ENCODE measurements at regions not wholly inside any gene's neighbourhood (a gene's known extent, or its start where the extent isn't known, plus 50 kb on each side); places are given as distances from the start of the nearest gene placed in this dataset.

- no peaks in the 10 kb centered on the region for H3K27me3 ChIP-seq (replicated peaks; ENCODE audit: insufficient read depth, low read length)
- no peaks in the 10 kb centered on the region for H3F3A ChIP-seq (ENCODE audit: insufficient read depth, low read length)
- no peaks in the 10 kb centered on the region for H3K4me1 ChIP-seq (ENCODE audit: low read length)
- H4K20me1 ChIP-seq (ENCODE audit: insufficient read depth, low read length): no peaks in the 10 kb centered on the region
- H3K79me2 ChIP-seq (ENCODE audit: low read length): no peaks in the 10 kb centered on the region
- no peak for TF ChIP-seq CTCF (IDR thresholded peaks at IDR 0.05; ENCODE audit: low read length)
- TF ChIP-seq EZH2phosphoT487 (IDR thresholded peaks at IDR 0.05; ENCODE audit: low read length): no peak
- no peak for TF ChIP-seq EZH2 (optimal IDR thresholded peaks at IDR 0.05; ENCODE audit: low read depth, low read length)
- no peaks in the 10 kb centered on the region for H3K9me3 ChIP-seq (replicated peaks; ENCODE audit: insufficient read depth, low read length)
- H3K4me3 ChIP-seq (ENCODE audit: low read length): no peak overlapping the region
- no peak overlapping the region for H3K4me2 ChIP-seq (ENCODE audit: low read depth, low read length)
- no peak overlapping the region for H3K9ac ChIP-seq (ENCODE audit: low read length)
- H3K9me2 ChIP-seq (replicated peaks; ENCODE audit: insufficient read depth, low read length): no peaks in the 10 kb centered on the region
- H2AFZ ChIP-seq (ENCODE audit: low read length): no peak overlapping the region
- no peaks in the 10 kb centered on the region for H3K36me3 ChIP-seq (replicated peaks; ENCODE audit: insufficient read depth, low read length)
- no peak for DNase-seq
- H3K27ac ChIP-seq (ENCODE audit: low read length): no peak overlapping the region
These were observed 122.7 kb downstream of the CBLL2 start for GRCh38 chrX:22395372-22395771.

- no peak for DNase-seq
- no peaks in the 10 kb centered on the region for H3K9me2 ChIP-seq (replicated peaks; ENCODE audit: insufficient read depth, low read length)
- no peak overlapping the region for H2AFZ ChIP-seq (ENCODE audit: low read length)
- H3K27ac ChIP-seq (ENCODE audit: low read length): no peak overlapping the region
- H3F3A ChIP-seq (ENCODE audit: insufficient read depth, low read length): no peaks in the 10 kb centered on the region
- H3K79me2 ChIP-seq (ENCODE audit: low read length): no peaks in the 10 kb centered on the region
- no peaks in the 10 kb centered on the region for H4K20me1 ChIP-seq (ENCODE audit: insufficient read depth, low read length)
- no peaks in the 10 kb centered on the region for H3K27me3 ChIP-seq (replicated peaks; ENCODE audit: insufficient read depth, low read length)
- H3K4me1 ChIP-seq (ENCODE audit: low read length): no peaks in the 10 kb centered on the region
- H3K9me3 ChIP-seq (replicated peaks; ENCODE audit: insufficient read depth, low read length): no peaks in the 10 kb centered on the region
- no peak for TF ChIP-seq EZH2phosphoT487 (IDR thresholded peaks at IDR 0.05; ENCODE audit: low read length)
- no peak for TF ChIP-seq EZH2 (optimal IDR thresholded peaks at IDR 0.05; ENCODE audit: low read depth, low read length)
- TF ChIP-seq CTCF (IDR thresholded peaks at IDR 0.05; ENCODE audit: low read length): no peak
- H3K36me3 ChIP-seq (replicated peaks; ENCODE audit: insufficient read depth, low read length): no peaks in the 10 kb centered on the region
- H3K4me3 ChIP-seq (ENCODE audit: low read length): no peak overlapping the region
- no peak overlapping the region for H3K9ac ChIP-seq (ENCODE audit: low read length)
- H3K4me2 ChIP-seq (ENCODE audit: low read depth, low read length): no peak overlapping the region
These were observed 123.7 kb downstream of the CBLL2 start for GRCh38 chrX:22396408-22396807.

- Histone ChIP-seq H3K9me2 (replicated peaks; ENCODE audit: insufficient read depth, low read length) (no peaks in the 10 kb centered on the region), H3K9ac (ENCODE audit: low read length) (no peak overlapping the region), H3K9me3 (replicated peaks; ENCODE audit: insufficient read depth, low read length) (no peaks in the 10 kb centered on the region), H3K36me3 (replicated peaks; ENCODE audit: insufficient read depth, low read length) (no peaks in the 10 kb centered on the region), H4K20me1 (ENCODE audit: insufficient read depth, low read length) (no peaks in the 10 kb centered on the region), H3K27me3 (replicated peaks; ENCODE audit: insufficient read depth, low read length) (no peaks in the 10 kb centered on the region), H3F3A (ENCODE audit: insufficient read depth, low read length) (no peaks in the 10 kb centered on the region), H3K79me2 (ENCODE audit: low read length) (no peaks in the 10 kb centered on the region), H3K4me2 (ENCODE audit: low read depth, low read length) (no peak overlapping the region), H3K4me3 (ENCODE audit: low read length) (no peak overlapping the region), H3K4me1 (ENCODE audit: low read length) (no peaks in the 10 kb centered on the region), H3K27ac (ENCODE audit: low read length) (no peak overlapping the region), H2AFZ (ENCODE audit: low read length) (no peak overlapping the region)
- no peak for DNase-seq
- TF ChIP-seq EZH2phosphoT487 (IDR thresholded peaks at IDR 0.05; ENCODE audit: low read length) (no peak), CTCF (IDR thresholded peaks at IDR 0.05; ENCODE audit: low read length) (no peak), EZH2 (optimal IDR thresholded peaks at IDR 0.05; ENCODE audit: low read depth, low read length) (no peak)
These were observed 124.9 kb downstream of the CBLL2 start for GRCh38 chrX:22397566-22397965.

All from MM.1S (cell line).